Glutamatergic neuron (in vitro differentiated cells): ENCODE measurements at regions not wholly inside any gene's neighbourhood (a gene's known extent, or its start where the extent isn't known, plus 50 kb on each side); places are given as distances from the start of the nearest gene placed in this dataset.

Experiments used
- DNase-seq: peaks from one replicate; pipeline ENCODE4 v3.0.0; 2022
- H3K27ac Mint-ChIP-seq: one replicate; pipeline ENCODE4 v1.8.0; 2020; ENCODE audit warnings: mild to moderate bottlenecking, mixed read lengths, inconsistent platforms; ENCODE audit not compliant: unreplicated experiment
- H3K27me3 Mint-ChIP-seq: one replicate; pipeline ENCODE4 v1.8.0; 2020; ENCODE audit warnings: mild to moderate bottlenecking, moderate library complexity, mixed read lengths, inconsistent platforms; ENCODE audit not compliant: unreplicated experiment
- H3K36me3 Mint-ChIP-seq: one replicate; pipeline ENCODE4 v1.8.0; 2020; ENCODE audit warnings: mild to moderate bottlenecking, mixed read lengths, inconsistent platforms; ENCODE audit not compliant: unreplicated experiment
- H3K4me1 Mint-ChIP-seq: one replicate; pipeline ENCODE4 v1.8.0; 2020; ENCODE audit warnings: mild to moderate bottlenecking, low read depth, mixed read lengths, inconsistent platforms; ENCODE audit not compliant: unreplicated experiment
- H3K4me3 Mint-ChIP-seq: one replicate; pipeline ENCODE4 v1.8.0; 2020; ENCODE audit warnings: mild to moderate bottlenecking, mixed read lengths, inconsistent platforms; ENCODE audit not compliant: unreplicated experiment
- H3K9me3 Mint-ChIP-seq: one replicate; pipeline ENCODE4 v1.8.0; 2020; ENCODE audit warnings: mild to moderate bottlenecking, moderate library complexity, mixed read lengths, inconsistent platforms; ENCODE audit not compliant: unreplicated experiment
- TF ChIP-seq, protein P1 (sequence below): fragments of 200-600 bp; sonication (generic); IDR thresholded peaks from one replicate; pipeline ENCODE4 v1.5.0; 2021; ENCODE audit not compliant: partially characterized antibody, unreplicated experiment

DNA sequence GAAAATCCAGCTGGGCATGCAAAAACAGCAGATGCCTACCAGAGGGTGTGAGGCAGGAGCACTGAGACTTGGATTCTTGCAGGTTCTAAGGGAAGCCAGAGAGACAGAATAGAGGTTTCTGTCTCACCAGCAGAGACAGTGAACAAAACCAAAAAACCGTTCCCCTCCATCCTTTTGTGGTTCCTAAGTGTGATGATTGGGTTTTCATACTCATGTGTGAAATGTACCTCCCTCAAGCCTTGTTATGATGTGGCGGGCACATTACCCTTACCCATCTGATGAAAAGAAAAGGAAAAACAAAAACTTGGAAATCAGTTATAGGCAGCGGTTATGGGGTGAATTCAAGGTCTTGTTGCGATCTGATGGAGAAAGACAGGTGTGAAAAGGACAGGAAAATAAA is 172.6 kb upstream of the CDH13 start:
- H3K4me1 Mint-ChIP-seq: no peaks in the 10 kb centered on the region
- H3K36me3 Mint-ChIP-seq: no peaks in the 10 kb centered on the region
- TF ChIP-seq, protein P1, sequence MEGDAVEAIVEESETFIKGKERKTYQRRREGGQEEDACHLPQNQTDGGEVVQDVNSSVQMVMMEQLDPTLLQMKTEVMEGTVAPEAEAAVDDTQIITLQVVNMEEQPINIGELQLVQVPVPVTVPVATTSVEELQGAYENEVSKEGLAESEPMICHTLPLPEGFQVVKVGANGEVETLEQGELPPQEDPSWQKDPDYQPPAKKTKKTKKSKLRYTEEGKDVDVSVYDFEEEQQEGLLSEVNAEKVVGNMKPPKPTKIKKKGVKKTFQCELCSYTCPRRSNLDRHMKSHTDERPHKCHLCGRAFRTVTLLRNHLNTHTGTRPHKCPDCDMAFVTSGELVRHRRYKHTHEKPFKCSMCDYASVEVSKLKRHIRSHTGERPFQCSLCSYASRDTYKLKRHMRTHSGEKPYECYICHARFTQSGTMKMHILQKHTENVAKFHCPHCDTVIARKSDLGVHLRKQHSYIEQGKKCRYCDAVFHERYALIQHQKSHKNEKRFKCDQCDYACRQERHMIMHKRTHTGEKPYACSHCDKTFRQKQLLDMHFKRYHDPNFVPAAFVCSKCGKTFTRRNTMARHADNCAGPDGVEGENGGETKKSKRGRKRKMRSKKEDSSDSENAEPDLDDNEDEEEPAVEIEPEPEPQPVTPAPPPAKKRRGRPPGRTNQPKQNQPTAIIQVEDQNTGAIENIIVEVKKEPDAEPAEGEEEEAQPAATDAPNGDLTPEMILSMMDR: no peak

DNA sequence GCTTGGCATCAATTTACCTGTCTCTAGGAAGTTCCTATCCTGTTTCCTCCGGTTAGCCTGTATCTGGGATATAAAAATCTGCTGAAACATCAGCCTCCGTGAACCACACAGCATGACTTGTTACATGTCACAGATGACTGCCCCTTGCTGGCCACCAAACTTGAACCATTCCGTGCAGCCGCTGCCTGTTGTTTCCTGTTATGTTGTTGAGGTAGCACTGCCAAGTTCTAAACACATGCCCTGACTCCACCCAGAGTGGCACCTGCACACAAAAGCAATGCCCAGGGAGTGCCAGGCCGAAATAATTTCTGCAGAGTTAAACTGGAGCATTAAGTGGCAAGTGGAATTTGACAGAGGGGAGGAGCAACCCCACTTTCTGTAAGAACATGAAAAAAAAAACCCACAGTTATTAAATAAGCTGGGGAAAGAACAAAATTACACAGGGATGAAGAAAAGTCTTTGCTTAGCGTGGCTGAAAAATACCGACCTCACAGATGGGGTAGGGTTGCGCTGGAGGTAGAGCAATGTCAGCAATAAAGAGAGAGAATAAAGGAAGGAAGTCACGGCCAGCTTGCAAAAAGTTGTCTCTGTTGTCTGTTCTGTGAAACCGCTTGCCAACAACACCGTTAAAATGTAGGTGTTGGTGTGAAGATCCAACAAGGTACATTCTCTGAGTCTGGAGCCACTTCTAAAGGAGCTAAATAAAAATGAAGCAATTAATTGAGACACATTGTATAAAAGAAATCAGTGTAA is 174.6 kb upstream of the CDH13 start:
- Mint-ChIP-seq H3K36me3 (no peaks in the 10 kb centered on the region), H3K9me3 (peaks cover 3% of the 10 kb centered on the region), H3K4me1 (no peaks in the 10 kb centered on the region), H3K27ac (no peak overlapping the region), H3K27me3 (peaks cover 4% of the 10 kb centered on the region), H3K4me3 (no peak overlapping the region)
- TF ChIP-seq, protein P1: no peak
- no peak for DNase-seq

More for the DNA sequence above, 172.6 kb upstream of the CDH13 start:
- H3K27me3 Mint-ChIP-seq: peaks cover 4% of the 10 kb centered on the region
- no peak overlapping the region for H3K4me3 Mint-ChIP-seq
- DNase-seq: no peak
- no peaks in the 10 kb centered on the region for H3K9me3 Mint-ChIP-seq
- no peak overlapping the region for H3K27ac Mint-ChIP-seq

DNA sequence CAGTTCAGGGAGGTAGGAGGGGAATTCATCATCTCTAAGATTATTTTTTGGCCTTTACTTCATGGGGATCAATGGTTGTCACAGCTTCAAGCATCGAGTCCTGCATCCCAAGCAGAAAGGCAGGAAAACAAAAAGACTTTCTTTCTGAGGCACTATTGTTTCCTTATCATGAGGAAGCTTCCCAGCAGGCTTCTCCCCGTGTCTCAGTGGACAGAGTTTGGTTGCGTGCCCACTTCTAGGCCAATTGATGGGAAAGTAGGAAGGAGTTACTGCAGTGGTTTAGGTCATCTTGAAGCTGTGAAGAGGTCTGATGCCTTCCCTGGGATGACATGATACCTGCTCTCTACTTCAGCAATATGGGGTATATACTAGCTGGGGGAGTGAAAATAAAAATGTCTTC is 175.3 kb upstream of the CDH13 start:
- H3K27me3 Mint-ChIP-seq: peaks cover 4% of the 10 kb centered on the region
- TF ChIP-seq, protein P1: no peak

DNA sequence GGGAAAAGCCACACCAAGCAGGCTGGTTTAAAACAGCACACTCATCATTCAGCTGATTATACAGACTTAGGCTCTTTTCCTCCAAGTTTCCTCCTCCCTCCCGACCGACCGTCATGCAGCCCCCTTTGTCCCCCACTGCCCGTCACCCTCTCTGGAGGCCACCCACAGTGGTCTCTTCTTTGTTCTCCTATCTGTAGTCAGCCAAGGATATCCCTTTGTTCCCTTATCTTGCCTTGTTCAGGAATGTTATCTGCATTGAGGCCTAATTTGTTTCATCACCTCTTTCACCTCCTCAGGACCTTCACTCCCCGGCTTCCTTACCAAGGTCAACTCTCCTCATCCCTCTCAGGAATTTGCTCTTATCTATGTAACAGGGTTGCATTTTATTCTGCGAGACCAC is 186.4 kb upstream of the CDH13 start:
- Mint-ChIP-seq H3K27me3 (no peaks in the 10 kb centered on the region), H3K27ac (no peak overlapping the region), H3K9me3 (no peaks in the 10 kb centered on the region), H3K36me3 (no peaks in the 10 kb centered on the region), H3K4me1 (no peaks in the 10 kb centered on the region), H3K4me3 (no peak overlapping the region)
- DNase-seq: no peak
- TF ChIP-seq, protein P1: no peak

More for the DNA sequence above, 175.3 kb upstream of the CDH13 start:
- H3K27ac Mint-ChIP-seq: no peak overlapping the region
- no peak overlapping the region for H3K4me3 Mint-ChIP-seq
- DNase-seq: no peak
- H3K4me1 Mint-ChIP-seq: no peaks in the 10 kb centered on the region
- peaks cover 3% of the 10 kb centered on the region for H3K9me3 Mint-ChIP-seq
- no peaks in the 10 kb centered on the region for H3K36me3 Mint-ChIP-seq

DNA sequence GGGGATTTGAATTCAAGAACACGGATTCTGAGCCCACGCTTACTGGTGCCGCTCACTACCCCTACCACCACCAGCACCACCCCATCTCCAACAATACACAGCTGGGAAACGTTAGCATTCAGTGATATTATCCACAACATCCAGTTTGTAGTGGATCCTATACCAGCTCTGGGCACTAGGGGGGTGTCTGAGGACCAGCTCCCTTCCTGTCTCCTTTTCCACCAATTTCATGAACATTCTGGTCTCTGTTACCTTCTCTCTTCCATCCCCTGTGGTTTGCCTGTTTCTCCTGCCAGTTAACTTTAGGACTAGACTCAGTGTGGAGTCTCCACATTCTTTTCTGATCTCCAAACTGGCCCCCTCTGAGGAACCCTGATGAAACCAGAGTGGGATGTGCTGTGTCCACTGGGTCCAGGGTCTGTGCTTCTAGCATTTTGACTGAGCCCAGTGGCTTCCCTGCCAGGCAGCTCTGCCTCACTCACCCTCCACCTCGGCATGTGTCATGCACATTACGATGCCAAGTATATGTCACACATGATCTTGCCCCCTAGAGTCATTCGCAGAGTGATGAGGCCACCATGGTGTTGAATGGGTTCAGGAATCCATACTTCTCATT is 187.0 kb upstream of the CDH13 start:
- Mint-ChIP-seq H3K27ac (no peak overlapping the region), H3K9me3 (no peaks in the 10 kb centered on the region)

More for the DNA sequence above, 187.0 kb upstream of the CDH13 start:
- Mint-ChIP-seq H3K27me3 (no peaks in the 10 kb centered on the region), H3K4me1 (no peaks in the 10 kb centered on the region), H3K36me3 (no peaks in the 10 kb centered on the region), H3K4me3 (no peak overlapping the region)
- TF ChIP-seq, protein P1: peak; percentile 58
- peak; percentile 27 for DNase-seq
